C4-2B (cell line): ENCODE measurements at regions not wholly inside any gene's neighbourhood (a gene's known extent, or its start where the extent isn't known, plus 50 kb on each side); places are given as distances from the start of the nearest gene placed in this dataset.

Source experiments
- H3K27ac ChIP-seq: fragments of 450-650 bp; 2 replicates; pipeline ENCODE4 v1.5.1; 2017
- ZFX ChIP-seq: fragments of 450-650 bp; IDR thresholded peaks from 2 replicates; pipeline ENCODE4 v1.6.1; 2017
- TF ChIP-seq, protein P1 (sequence below): fragments of 450-650 bp; conservative IDR thresholded peaks from 2 replicates; pipeline ENCODE4 v1.5.1; 2017; ENCODE audit warnings: mild to moderate bottlenecking

- H3K27ac ChIP-seq: no peak overlapping the region
- no peak for TF ChIP-seq ZFX
- TF ChIP-seq, protein P1, sequence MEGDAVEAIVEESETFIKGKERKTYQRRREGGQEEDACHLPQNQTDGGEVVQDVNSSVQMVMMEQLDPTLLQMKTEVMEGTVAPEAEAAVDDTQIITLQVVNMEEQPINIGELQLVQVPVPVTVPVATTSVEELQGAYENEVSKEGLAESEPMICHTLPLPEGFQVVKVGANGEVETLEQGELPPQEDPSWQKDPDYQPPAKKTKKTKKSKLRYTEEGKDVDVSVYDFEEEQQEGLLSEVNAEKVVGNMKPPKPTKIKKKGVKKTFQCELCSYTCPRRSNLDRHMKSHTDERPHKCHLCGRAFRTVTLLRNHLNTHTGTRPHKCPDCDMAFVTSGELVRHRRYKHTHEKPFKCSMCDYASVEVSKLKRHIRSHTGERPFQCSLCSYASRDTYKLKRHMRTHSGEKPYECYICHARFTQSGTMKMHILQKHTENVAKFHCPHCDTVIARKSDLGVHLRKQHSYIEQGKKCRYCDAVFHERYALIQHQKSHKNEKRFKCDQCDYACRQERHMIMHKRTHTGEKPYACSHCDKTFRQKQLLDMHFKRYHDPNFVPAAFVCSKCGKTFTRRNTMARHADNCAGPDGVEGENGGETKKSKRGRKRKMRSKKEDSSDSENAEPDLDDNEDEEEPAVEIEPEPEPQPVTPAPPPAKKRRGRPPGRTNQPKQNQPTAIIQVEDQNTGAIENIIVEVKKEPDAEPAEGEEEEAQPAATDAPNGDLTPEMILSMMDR: no peak
Measured at GRCh38 chr17:22492331-22492730, 800.0 kb downstream of the KCNJ18 start.

GRCh38 chr17:22496450-22496849 lies 804.1 kb downstream of the KCNJ18 start:
- H3K27ac ChIP-seq: no peak overlapping the region
- TF ChIP-seq, protein P1: no peak
- no peak for TF ChIP-seq ZFX

- no peak overlapping the region for H3K27ac ChIP-seq
- TF ChIP-seq, protein P1: no peak
- no peak for TF ChIP-seq ZFX
Measured at GRCh38 chr17:22503322-22503899, 811.1 kb downstream of the KCNJ18 start.

- no peak overlapping the region for H3K27ac ChIP-seq
- TF ChIP-seq, protein P1: no peak
- no peak for TF ChIP-seq ZFX
Measured at GRCh38 chr17:22505660-22506059, 813.3 kb downstream of the KCNJ18 start.

GRCh38 chr17:22506231-22506630 lies 813.9 kb downstream of the KCNJ18 start:
- TF ChIP-seq, protein P1: no peak
- no peak for TF ChIP-seq ZFX
- no peak overlapping the region for H3K27ac ChIP-seq

- TF ChIP-seq, protein P1: no peak
- TF ChIP-seq ZFX: no peak
Measured at GRCh38 chr17:22506861-22507260, 814.5 kb downstream of the KCNJ18 start.

DNA sequence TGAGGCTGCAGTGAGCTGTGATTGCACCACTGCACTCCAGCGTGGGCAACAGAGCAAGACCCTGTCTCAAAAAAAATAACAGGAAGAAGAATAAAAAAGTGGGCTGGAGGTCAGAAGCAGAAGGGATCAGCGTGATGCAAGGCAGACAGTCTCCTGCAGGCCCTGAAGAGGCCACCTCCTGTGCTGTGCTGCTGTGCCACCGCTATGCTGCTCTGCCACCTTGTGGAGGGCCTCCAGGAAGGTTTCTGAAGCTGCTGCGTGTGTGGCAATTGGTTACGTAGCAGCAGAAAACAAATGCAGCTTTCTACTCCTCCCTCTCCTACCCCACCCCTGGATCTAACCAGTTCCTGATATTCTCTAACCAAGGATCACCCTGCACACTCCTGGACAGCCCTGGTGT lies 815.5 kb downstream of the KCNJ18 start:
- H3K27ac ChIP-seq: no peak overlapping the region
- TF ChIP-seq, protein P1: peak; percentile 66
- TF ChIP-seq ZFX: no peak

More at GRCh38 chr17:22506861-22507260, 814.5 kb downstream of the KCNJ18 start:
- no peak overlapping the region for H3K27ac ChIP-seq
